Spleen (tissue), 7 donors: ENCODE measurements at regions not wholly inside any gene's neighbourhood (a gene's known extent, or its start where the extent isn't known, plus 50 kb on each side); places are given as distances from the start of the nearest gene placed in this dataset.

Experiments used
- POLR2A ChIP-seq, 3 donors: fragments of 450-650 bp; IDR thresholded peaks; one replicate each; pipeline ENCODE4 v1.5.1; 2017; ENCODE audit warnings: antibody characterized with exemption in 3 of 3, mild to moderate bottlenecking in 1 of 3
- POLR2AphosphoS5 ChIP-seq, 3 donors: sonication (generic); formaldehyde crosslinking; IDR thresholded peaks; one replicate each; pipeline ENCODE4 v1.5.1; 2017; ENCODE audit warnings: antibody characterized with exemption in 3 of 3
- TF ChIP-seq, protein P1 (sequence below), 11 experiments: fragments of 200-600 bp in 7 of 11; fragments of 450-650 bp in 4 of 11; sonication (generic) in 4 of 11; IDR thresholded peaks in 8 of 11; conservative IDR thresholded peaks in 3 of 11; 1 replicate in 7 of 11; 2 replicates in 4 of 11; pipeline versions ENCODE4 v1.4.0 to v1.8.0; 2016 to 2021; ENCODE audit warnings: antibody characterized with exemption in 11 of 11, inconsistent platforms in 4 of 11, mild to moderate bottlenecking in 1 of 11
- donor health status: DM: no; HTN: no; CAD: no; lungs with moderate emphysema.
- donor health status: DM: no; HTN: no; CAD: no.
- donor health status: DM: no; HTN: no; CAD: no.

DNA sequence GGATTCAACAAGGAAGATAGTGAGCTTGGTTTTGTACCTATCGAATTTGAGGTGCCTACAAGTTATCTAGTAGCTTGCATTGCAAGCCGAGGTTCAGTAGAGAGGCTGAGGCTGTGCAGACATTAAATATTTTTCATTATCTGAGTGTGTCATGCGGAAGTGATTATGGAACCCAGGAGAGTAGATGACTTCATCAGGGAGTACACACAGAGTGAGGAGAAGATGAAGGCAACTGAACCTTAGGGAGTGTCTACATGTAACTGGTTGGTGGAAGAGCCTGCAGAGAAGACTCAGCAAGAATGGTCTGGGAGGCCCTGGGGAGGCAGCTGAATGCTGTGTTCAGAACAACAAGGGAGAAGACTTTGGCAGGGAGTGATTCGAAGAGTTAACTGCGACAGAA is 393.9 kb downstream of the ARHGEF28 start:
- TF ChIP-seq, protein P1, sequence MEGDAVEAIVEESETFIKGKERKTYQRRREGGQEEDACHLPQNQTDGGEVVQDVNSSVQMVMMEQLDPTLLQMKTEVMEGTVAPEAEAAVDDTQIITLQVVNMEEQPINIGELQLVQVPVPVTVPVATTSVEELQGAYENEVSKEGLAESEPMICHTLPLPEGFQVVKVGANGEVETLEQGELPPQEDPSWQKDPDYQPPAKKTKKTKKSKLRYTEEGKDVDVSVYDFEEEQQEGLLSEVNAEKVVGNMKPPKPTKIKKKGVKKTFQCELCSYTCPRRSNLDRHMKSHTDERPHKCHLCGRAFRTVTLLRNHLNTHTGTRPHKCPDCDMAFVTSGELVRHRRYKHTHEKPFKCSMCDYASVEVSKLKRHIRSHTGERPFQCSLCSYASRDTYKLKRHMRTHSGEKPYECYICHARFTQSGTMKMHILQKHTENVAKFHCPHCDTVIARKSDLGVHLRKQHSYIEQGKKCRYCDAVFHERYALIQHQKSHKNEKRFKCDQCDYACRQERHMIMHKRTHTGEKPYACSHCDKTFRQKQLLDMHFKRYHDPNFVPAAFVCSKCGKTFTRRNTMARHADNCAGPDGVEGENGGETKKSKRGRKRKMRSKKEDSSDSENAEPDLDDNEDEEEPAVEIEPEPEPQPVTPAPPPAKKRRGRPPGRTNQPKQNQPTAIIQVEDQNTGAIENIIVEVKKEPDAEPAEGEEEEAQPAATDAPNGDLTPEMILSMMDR (IDR thresholded peaks at IDR 0.05 in 8 of 11, conservative IDR thresholded peaks at IDR 0.05 in 3 of 11), result no peak
- TF ChIP-seq POLR2A (IDR thresholded peaks at IDR 0.05) (no peak), POLR2AphosphoS5 (IDR thresholded peaks at IDR 0.05) (no peak)
